HPDE6-E6E7 (cell line): ENCODE measurements at regions not wholly inside any gene's neighbourhood (a gene's known extent, or its start where the extent isn't known, plus 50 kb on each side); places are given as distances from the start of the nearest gene placed in this dataset.

Experiments
- DNase-seq: peaks from one replicate; pipeline ENCODE4 v3.0.0; 2011; ENCODE audit warnings: missing footprints; ENCODE audit errors: extremely low spot score

DNA sequence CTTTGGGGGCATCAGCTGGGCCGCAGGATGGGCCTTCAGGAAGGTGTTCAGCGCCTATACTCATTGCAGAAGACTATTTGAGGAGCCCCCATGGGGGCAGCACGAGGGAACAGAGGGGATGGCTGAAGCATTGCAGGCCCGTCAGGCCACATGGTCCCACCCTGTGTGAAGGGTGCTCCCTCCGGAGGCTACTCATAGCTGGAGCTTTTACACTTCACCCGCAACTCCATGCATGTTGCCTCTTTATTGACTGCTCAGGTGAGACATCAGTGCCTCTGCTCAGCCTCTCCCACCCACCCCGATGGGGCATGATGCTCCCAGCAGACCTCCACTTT, 1500.9 kb downstream of the TBC1D22A start:
- no peak for DNase-seq

DNA sequence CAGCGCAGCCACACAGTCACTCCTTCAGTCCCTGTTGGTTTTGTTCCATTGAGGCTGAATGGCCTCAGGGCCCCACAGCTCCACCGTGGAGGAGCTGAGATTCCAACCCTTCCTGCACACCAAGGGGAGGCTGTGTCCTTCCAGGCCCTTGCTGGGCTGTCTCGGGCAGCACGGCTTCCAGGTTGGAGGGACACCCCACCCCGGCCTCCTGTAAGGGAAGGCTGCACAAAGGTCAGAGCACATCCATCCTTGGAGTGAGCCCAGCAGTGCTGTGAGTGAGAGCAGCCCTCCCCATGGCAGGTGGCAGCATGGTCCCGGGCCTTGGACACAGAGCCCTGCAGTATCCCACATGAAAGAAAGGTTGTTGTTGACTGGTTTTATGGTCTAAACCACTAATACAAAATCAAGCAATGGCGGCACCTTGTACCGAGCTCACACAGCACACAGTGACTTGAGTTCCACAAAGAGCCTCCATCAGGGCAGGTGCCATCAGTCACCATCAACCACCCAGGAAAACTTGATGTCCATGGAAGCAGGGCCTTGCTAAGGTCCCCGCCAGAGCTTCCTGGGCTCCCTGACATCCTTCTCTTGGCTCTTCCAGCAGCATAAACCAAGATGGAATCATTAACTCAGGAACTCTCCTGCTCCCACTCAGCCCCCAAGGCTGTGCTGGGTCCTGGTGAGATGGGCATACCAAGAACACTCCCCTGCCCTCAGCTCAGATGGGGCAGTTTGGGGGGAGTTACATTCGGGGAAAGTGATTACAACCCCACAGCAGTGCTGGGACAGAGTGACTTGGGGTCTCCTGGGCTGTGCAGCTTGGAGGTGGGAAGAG, 1500.4 kb downstream of the TBC1D22A start:
- DNase-seq: no peak

DNA sequence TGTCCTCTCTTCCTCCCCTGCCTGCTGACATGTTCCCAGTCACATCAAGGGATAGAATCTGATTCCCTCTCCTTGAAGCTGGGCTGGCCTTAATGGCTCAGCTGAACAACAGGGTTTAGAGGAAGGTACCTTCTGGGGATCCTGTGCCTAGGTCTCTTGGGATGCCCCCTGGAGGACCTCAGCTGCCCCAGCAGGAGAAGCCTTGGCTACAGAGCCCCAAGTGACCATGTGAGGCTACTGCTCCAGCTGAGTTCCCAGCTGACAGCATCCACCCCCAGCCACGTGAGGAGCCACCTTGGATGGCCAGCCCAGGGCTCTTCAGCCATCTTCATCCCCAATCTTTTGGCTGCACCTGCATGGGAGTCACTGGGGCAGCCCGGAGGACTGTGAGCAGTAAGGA, 1499.3 kb downstream of the TBC1D22A start:
- DNase-seq: no peak

DNA sequence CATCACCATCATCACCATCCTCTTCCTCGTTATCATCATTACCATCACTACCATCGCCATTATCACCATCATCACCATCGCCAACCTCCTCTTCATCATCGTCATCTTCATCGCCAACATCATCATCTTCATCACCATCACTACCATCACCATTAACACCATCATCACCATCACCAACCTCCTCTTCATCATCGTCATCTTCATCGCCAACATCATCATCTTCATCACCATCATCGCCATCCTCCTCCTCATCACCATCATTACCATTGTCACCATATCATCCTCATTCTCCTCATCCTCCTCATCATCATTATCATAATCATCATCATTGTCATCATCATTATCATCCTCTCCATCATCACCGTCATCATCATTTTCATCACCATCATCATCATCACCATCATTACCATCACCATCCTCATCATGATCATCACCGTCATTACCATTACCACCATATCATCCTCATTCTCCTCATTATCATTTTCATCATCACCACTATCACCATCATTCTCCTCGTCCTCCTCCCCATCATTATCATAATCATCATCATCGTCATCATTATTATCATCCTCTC, 1498.7 kb downstream of the TBC1D22A start:
- no peak for DNase-seq

DNA sequence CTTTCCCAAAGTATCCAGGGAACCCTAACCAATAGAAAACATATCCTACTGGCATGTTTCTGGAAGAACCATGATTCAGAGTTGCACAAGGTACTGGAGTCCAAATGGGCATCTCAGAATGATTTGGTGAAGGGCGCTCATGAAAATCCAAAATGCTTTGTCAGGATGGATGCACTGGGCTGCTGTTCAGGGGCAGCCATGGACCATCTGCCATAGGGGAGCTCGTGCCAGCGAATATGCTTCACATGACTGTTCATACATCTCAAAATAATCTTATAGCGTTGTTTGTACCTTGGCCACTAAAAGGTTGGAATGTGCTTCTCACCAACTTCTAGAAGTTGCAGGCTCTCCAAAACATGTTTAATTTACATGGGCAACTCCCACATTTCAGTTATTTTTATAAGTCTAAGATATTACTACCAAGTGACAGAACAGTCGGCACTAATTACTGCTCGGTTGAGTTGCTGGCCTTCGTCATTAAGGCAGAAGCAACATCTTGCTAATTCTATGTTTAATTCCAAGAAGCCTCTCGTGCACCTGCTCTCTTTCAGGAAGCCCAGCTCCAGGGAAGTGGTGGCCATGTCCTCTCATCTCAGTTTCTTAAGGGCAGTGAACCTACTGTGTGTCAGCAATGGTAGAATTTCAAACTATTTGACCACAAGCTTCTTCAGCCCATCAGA, 1497.7 kb downstream of the TBC1D22A start:
- DNase-seq: no peak

DNA sequence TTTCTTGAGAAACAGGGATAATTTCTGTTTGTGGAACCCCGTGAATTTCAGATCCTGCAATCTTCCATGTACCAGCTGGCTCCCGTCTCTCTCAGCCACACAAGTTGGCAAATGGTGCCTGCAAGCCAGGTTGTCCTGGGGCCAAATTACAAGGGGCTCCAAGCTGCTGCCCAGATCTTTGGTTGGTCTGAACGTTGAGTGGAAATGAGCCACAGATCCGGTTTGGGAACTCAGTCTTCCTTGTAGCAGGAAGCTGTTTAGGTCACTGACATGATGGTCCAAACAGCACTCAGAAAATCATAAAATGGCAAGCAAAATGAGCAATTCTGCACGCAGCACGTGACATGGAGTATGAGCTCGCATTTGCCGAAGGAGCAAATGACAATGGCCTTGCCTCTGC, 1496.4 kb downstream of the TBC1D22A start:
- no peak for DNase-seq

DNA sequence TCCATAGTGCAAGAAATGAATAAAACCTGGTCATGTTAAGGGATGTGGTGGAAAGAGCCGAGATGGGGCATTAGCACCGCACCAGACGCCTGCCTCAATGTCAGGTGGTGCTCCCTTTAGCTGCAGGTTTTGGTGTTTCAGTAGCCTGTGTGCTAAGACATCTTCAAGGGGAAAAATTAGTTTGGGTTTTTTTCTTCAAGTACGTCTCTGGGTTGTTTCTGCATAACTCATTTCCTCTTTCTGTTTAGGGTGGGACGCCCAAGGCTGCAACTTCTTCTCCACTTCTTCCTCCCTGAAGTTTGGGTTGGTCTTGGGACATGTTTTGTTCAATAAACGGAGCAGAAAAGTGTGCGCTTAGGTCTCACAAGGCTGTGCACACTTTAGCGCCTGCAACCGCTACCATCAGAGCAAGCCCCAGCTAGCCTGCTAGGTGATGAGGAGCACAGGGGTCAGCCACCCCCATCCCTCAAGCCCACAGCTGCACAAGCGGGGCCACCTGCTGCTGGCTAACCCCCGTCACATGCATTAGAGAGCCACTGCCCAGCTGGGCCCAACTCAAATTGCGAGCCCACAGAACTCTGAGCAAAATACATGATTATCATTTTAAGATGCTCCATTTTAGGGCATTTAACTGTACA, 1495.7 kb downstream of the TBC1D22A start:
- DNase-seq: no peak

DNA sequence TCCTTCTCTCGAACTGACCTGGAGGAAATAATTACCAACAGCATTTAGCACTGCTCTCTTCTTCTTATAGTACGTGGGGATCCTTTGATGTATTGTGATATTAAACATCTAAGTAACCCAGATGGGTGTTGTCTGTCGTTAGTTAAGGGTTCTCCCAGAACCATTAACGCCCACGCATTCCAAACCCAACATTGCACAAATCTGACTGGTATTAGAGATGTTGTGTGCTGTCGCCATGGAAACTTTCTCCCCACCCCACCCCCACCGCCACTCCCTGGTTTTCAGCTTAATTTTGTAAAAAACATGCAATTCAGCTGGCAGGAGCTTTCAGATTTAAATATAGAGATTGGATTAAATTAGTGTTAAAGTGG, 1495.2 kb downstream of the TBC1D22A start:
- DNase-seq: no peak

DNA sequence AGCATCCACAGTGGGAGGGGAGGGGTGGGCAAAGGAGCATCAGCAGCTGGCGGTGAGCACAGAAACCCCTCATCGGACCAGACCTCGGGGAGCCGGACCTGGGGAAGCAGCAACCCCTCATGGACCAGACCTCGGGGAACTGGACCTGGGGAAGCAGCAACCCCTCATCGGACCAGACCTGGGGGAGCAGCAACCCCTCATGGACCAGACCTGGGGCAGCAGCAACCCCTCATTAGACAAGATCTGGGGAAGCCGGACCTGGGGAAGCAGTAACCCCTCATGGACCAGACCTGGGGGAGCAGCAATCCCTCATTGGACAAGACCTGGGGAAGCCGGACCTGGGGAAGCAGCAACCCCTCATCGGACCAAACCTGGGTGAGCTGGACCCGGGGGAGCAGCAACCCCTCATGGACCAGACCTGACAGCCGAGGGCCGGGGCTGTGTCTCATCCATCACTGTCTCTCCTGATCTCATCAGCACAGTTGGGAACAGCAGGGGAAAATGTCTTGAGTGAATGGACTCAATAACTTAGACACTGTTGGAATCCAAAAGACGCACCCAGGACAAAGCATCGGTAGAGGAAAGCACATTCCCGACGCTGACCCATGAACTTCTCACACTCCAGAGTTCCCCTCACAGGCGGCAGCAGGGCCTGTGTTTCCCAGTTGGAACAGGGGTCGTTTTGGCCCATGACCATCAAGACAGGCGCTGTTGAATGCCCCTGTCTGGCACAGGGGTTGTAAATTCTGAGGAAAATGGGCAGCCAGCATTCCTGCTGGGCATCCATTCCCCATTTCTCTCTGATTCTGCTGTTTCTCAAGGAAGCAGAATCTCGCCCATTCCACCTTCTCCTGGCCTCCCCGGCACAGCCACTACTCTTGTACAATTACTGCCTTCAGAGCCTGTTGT, 1494.6 kb downstream of the TBC1D22A start:
- DNase-seq: no peak

DNA sequence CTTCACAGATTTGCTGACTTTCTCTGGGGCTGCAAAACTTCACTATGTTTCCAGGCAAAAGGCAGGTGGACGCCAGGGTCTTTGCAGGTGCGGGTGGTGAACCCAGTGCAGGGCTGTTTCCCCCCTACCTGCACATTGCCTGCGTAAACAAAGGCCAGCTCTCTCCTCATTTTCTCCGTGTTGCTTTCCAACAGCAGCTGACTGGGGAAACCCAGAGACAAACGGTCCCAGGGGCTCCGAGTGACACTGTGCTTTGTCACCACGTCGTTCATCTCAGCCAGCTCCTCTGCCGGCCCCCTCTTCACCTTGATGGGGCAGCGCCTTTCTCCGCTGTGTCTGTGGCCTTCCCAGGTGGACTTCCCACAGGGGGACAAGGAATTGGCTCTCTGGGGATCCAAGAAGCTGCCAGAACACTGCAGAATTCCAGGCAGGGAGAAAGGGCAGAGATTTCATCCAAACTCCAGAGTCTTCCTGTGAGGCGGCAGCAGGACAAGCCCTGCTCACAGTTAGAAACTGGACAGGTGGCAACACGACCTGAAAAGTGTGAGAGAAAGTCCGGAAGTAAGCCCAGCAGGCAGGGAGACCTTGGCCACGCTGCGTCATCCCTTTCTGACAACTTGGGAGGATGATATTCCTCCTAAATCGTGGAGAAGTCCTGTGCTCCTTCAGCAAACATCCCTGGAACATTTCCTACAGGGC, 1493.7 kb downstream of the TBC1D22A start:
- DNase-seq: no peak

DNA sequence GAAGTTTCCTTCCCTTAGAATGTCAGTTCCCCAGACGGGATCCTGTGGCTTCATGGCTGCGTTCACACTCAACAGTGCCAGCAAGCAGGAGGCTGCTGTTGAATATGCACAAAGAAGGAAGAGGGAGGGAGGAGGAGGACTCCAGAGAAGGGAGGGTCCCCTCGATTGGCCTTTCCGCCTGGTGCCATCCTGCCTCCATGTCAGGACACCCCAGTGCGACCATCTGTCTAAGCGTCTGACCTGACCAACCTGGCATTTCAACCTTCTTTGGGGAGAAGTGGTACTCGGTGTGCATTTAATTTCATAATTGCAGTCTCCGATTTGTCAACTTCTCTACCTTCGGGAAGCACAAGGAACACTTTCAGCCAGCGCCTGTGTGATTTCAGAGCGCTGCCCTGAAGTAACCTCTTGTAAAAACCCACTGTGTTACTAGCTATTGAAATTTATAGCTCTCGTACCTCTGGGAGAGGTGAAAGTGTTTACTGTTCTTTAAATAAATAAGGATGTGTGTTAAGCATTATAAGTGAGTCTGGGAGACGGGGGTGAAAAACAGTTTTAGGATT, 1491.9 kb downstream of the TBC1D22A start:
- no peak for DNase-seq

DNA sequence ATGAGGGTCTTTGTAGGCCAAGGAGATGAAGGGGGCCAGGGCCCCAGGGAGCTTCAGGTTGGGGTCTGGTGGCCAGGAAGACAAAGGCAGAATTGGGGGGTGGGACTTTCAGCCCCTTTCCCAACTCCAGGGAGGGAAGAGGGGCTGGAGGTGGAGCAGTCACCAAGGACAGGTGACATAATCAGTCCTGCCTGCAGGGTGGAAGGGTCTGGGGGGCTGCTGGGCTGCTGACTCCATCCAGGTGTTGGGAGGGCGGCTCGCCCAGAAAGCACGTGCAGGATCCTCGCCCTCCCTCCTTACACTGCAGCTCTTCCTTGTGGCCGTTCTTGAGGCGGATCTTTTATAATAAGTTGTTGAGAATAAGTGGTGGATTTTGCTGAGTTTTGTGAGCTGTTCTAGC, 1491.1 kb downstream of the TBC1D22A start:
- no peak for DNase-seq

DNA sequence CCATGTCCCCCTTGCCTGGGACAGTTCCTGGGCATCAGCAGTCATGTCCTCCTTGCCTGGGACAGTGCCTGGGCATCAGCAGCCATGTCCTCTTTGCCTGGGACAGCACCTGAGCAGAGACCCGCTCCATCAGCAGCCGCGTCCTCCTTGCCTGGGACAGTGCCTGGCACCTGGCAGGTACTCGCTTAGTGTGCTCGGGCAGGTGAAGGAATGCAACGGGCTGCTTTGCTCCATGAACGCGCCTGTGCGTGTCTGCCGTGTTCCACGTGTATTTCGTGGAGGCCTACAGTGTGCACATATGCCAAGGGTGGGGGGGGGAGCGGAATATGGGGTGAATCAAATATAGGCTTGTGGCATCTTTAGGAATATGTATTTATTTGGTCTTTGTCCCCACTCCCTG, 1490.7 kb downstream of the TBC1D22A start:
- no peak for DNase-seq

DNA sequence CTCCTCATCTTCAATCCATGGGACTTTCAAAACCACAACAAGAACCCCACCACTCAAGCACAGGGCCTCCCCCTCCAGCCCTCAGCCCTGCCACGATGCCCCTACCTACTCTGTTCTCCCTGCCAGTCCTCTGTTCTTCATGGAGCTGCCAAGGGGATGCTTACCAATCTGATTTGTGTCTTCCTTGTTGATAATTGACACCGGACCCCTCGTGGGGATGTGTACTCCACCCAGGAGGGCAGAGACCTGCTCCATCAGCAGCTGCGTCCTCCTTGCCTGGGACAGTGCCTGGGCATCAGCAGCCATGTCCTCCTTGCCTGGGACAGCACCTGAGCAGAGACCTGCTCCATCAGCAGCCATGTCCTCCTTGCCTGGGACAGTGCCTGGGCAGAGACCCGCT, 1489.2 kb downstream of the TBC1D22A start:
- DNase-seq: no peak

DNA sequence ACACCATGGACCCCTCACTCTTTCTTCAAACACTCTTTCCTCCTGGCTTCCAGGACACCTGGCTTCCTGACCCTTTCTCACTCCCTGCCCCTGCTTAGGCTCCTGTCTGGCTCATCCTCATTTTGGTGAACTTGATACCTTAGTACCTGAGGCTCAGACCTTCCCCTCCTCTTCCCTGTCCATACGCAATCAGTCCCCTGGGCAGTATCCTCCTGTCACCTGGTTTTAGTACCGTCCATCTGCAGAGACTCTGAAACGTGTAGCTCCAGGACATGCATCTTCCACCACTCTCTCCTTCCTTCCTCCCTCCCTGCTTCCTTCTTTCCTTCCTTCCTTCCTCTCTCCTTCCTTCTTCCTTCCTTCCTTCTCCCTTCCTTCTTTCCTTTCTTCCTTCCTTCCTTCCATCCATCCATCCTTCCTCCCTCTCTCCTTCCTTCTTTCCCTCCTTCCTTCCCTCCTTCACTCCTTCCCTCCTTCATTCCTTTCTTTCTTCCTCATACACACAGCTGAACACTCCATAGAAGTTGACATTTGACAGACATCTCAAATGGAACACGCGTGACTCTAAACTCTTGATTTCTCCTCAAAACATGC, 1488.6 kb downstream of the TBC1D22A start:
- DNase-seq: no peak

DNA sequence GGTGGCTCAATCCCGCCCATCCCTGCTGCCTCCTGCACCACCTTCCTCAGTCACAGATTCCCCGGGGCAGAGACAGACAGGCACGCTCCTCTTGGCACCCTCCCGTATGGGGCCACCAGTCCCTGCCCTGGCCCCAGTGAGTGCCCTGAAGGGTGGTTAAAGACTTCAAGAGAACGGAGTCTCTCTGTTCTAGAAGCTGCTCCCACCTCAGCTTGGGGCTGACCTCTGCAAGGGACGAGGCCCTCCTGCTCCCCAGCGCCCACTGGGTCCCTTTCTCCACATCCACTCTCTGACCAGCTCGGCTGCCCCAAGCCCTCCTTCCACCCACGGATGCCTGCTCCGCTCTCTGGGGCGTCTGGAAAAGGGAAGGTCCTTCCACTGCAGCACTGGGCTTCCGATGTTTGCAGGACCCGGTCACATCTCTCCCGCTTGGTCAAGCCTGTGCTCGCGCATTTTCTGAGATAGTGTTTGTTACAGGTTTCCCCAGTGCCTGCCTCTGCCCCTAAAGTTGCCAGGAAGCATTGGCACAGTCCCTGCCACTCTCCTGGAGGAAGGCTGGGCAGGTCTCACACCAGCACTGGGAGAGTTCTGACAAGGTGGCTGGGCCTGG, 1487.9 kb downstream of the TBC1D22A start:
- DNase-seq: no peak

DNA sequence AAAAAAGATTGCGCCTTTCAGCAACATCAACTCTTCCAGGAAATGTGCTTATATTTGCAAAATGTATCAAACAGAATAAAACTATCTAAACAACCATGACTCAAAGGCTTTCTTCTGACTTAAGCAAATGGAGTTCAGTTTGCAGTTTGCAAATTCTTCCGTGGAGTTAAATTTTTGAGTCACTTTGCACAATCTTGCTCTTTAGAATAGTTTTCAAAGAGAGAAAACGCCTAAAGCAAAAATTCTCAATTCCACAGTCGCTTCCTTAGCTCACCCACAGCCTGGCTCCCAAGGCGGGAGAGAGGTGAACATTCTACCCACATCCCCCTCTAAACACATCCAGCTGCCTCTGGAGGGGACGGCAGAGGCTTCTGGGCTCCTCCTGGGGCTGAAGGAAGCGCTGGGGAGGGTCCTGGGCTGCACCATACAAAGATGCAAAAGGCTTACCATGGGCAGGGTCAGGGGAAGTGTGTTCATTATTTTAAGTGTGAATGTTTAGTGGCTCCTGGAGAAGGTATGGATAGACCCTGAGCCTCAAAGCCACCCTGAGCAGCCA, 1487.3 kb downstream of the TBC1D22A start:
- no peak for DNase-seq

DNA sequence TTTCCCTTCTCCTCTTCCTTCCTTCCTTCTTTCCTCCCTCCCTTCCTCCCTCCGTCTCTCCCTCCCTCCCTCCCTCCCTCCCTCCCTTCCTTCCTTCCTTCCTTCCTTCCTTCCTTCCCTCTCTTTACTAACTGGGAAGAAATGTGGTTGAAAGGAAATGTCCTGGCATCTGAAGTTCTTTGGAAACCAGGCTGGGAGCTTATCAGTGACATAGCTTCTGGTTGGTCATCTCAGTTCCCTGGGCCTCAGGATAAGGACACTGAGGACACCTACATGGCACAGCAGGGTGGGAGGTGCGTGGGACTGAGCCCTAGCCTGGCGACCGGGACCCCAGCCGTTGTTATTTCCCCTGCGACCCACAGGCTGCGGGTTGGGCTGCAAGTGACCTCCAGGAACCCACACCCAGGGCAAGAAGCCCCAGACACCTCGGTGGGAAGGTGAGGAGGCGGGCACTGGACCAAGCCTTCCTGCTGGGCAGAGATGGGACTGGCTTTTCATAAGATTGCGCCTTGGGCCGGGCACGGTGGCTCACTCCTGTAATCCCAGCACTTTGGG, 1486.5 kb downstream of the TBC1D22A start:
- no peak for DNase-seq

DNA sequence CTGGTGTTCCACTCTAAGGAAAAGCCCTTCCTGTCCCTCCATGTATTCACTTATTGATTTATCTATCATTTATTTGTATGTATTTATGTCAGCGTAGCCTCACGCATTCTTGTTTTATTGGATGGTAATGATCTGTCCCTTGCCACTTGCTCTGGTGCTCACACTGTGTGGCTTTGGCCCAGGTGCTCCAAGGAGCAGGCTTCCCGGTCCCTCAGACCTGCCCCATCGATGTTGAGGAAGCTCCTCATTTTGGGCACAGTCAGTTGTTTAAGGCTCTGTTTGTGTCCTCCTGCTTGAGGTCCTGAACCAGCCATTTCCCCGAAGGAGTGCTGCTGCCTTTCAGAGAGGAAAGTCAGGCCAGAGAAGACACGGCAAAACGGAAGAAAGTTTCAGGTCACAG, 1485.4 kb downstream of the TBC1D22A start:
- DNase-seq: no peak

DNA sequence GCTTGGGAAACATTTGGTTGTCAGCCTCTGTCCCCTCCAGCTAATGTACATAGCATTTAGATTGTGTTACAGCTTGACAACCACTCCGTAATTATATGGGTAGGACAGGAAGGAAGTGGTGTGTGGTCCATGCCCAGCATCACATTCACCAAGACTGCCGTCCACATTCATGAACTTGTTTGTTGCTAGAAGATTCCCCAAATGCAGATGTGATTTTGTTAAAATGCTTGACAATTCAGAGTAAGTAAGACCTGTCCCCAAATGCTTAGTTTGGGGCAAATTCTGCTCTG, 1482.7 kb downstream of the TBC1D22A start:
- no peak for DNase-seq
